CD4-positive, CD25-positive, alpha-beta regulatory T cell (primary cell): ENCODE measurements at regions not wholly inside any gene's neighbourhood (a gene's known extent, or its start where the extent isn't known, plus 50 kb on each side); places are given as distances from the start of the nearest gene placed in this dataset.

Experiments
- ATAC-seq, 2 donors: fragments of 150-1000 bp; cut with Tn5 transposase; one replicate each; pipeline ENCODE4 v1.10.0; 2021; ENCODE audit warnings: low read depth in 2 of 2, moderate number of reproducible peaks in 2 of 2, moderate library complexity in 1 of 2
- DNase-seq, 3 donors: peaks; one replicate each; pipeline versions ENCODE4 v3.0.0 to v3.0.0-alpha.2; 2012 to 2022; ENCODE audit warnings: mixed read lengths in 1 of 3
- H3K27ac ChIP-seq: one replicate; pipeline ENCODE4 v1.7.0; 2013; ENCODE audit warnings: mild to moderate bottlenecking, low read length; ENCODE audit not compliant: insufficient read depth, poor library complexity, severe bottlenecking
- H3K27me3 ChIP-seq: one replicate; pipeline ENCODE4 v1.7.0; 2013; ENCODE audit warnings: low read length; ENCODE audit not compliant: control insufficient read depth, insufficient read depth
- H3K36me3 ChIP-seq: one replicate; pipeline ENCODE4 v1.7.0; 2013; ENCODE audit warnings: mild to moderate bottlenecking, low read length, moderate library complexity; ENCODE audit not compliant: control insufficient read depth, insufficient read depth
- H3K4me1 ChIP-seq: 2 replicates; pipeline ENCODE4 v1.7.0; 2013; ENCODE audit warnings: mild to moderate bottlenecking, low read length; ENCODE audit not compliant: insufficient read depth, control insufficient read depth, poor library complexity, severe bottlenecking
- H3K4me3 ChIP-seq: one replicate; pipeline ENCODE4 v1.7.0; 2013; ENCODE audit warnings: low read depth, mild to moderate bottlenecking, low read length, moderate library complexity
- H3K9me3 ChIP-seq, 2 experiments: 1 replicate in 1 of 2; 2 replicates in 1 of 2; pipeline ENCODE4 v1.7.0; 2013; ENCODE audit warnings: low read length in 2 of 2, mild to moderate bottlenecking in 1 of 2, moderate library complexity in 1 of 2; ENCODE audit not compliant: control insufficient read depth in 2 of 2
- H3K27ac Mint-ChIP-seq, 3 donors: one replicate each; pipeline ENCODE4 v1.8.0; 2020 to 2022; ENCODE audit warnings: mild to moderate bottlenecking in 3 of 3, mixed read lengths in 3 of 3, moderate library complexity in 2 of 3
- H3K27me3 Mint-ChIP-seq: one replicate; pipeline ENCODE4 v1.8.0; 2022; ENCODE audit warnings: mild to moderate bottlenecking, mixed read lengths
- H3K36me3 Mint-ChIP-seq: one replicate; pipeline ENCODE4 v1.8.0; 2020; ENCODE audit warnings: mixed read lengths
- H3K4me1 Mint-ChIP-seq, 4 donors: one replicate each; pipeline ENCODE4 v1.8.0; 2020 to 2022; ENCODE audit warnings: mixed read lengths in 4 of 4, mild to moderate bottlenecking in 1 of 4
- H3K4me3 Mint-ChIP-seq, 4 donors: one replicate each; pipeline ENCODE4 v1.8.0; 2020 to 2022; ENCODE audit warnings: mild to moderate bottlenecking in 4 of 4, mixed read lengths in 4 of 4, moderate library complexity in 3 of 4
- H3K9me3 Mint-ChIP-seq, 7 donors: one replicate each; pipeline ENCODE4 v1.8.0; 2020 to 2022; ENCODE audit warnings: mixed read lengths in 7 of 7, mild to moderate bottlenecking in 3 of 7, moderate library complexity in 2 of 7

GRCh38 chr12:59230334-59230733, 310.0 kb upstream of the LRIG3 start:
- H3K9me3 ChIP-seq: no peaks in the 10 kb centered on the region
- no peak overlapping the region for H3K27ac ChIP-seq
- H3K4me3 ChIP-seq: no peak overlapping the region
- DNase-seq (no peak), ATAC-seq (no peak)
- no peaks in the 10 kb centered on the region for H3K27me3 ChIP-seq
- H3K4me1 ChIP-seq: no peaks in the 10 kb centered on the region
- Mint-ChIP-seq H3K36me3 (peaks cover 3% of the 10 kb centered on the region), H3K4me3 (no peak overlapping the region), H3K27ac (no peak overlapping the region), H3K27me3 (no peaks in the 10 kb centered on the region), H3K9me3 (peaks cover 0 to 7% (median 4%) of the 10 kb centered on the region in 7 donors), H3K4me1 (no peaks in the 10 kb centered on the region)
- H3K36me3 ChIP-seq: no peaks in the 10 kb centered on the region

- H3K4me1 ChIP-seq: no peaks in the 10 kb centered on the region
- DNase-seq: no peak
- Mint-ChIP-seq H3K4me3 (no peak overlapping the region), H3K4me1 (no peaks in the 10 kb centered on the region), H3K9me3 (peaks cover 0 to 6% (median 2%) of the 10 kb centered on the region in 7 donors), H3K36me3 (no peaks in the 10 kb centered on the region), H3K27ac (no peak overlapping the region), H3K27me3 (no peaks in the 10 kb centered on the region)
- no peaks in the 10 kb centered on the region for H3K27me3 ChIP-seq
- no peaks in the 10 kb centered on the region for H3K36me3 ChIP-seq
- no peaks in the 10 kb centered on the region for H3K9me3 ChIP-seq
- H3K27ac ChIP-seq: no peak overlapping the region
- no peak overlapping the region for H3K4me3 ChIP-seq
- ATAC-seq: no peak
Observed at GRCh38 chr12:59219148-59219547, 298.8 kb upstream of the LRIG3 start.

- Histone ChIP-seq H3K4me1 (no peaks in the 10 kb centered on the region), H3K9me3 (no peaks in the 10 kb centered on the region), H3K27me3 (no peaks in the 10 kb centered on the region), H3K4me3 (no peak overlapping the region), H3K36me3 (no peaks in the 10 kb centered on the region), H3K27ac (no peak overlapping the region)
- no peak for ATAC-seq
- Mint-ChIP-seq H3K27ac (no peak overlapping the region), H3K36me3 (no peaks in the 10 kb centered on the region), H3K4me3 (no peak overlapping the region), H3K4me1 (no peaks in the 10 kb centered on the region), H3K27me3 (no peaks in the 10 kb centered on the region), H3K9me3 (peaks cover 0 to 7% (median 0%) of the 10 kb centered on the region in 7 donors)
- DNase-seq: no peak
Observed at GRCh38 chr12:59196989-59197388, 276.7 kb upstream of the LRIG3 start.

GRCh38 chr12:59194794-59195193, 274.5 kb upstream of the LRIG3 start:
- H3K27me3 Mint-ChIP-seq: no peaks in the 10 kb centered on the region
- H3K27ac Mint-ChIP-seq: no peak overlapping the region
- no peaks in the 10 kb centered on the region for H3K4me1 ChIP-seq
- H3K4me1 Mint-ChIP-seq: no peaks in the 10 kb centered on the region
- H3K36me3 Mint-ChIP-seq: no peaks in the 10 kb centered on the region
- no peak overlapping the region for H3K4me3 Mint-ChIP-seq
- H3K4me3 ChIP-seq: no peak overlapping the region
- no peak overlapping the region for H3K27ac ChIP-seq
- ATAC-seq (no peak), DNase-seq (no peak)
- peaks cover 0 to 7% (median 0%) of the 10 kb centered on the region in 7 donors for H3K9me3 Mint-ChIP-seq
- H3K36me3 ChIP-seq: no peaks in the 10 kb centered on the region
- H3K27me3 ChIP-seq: no peaks in the 10 kb centered on the region
- no peaks in the 10 kb centered on the region for H3K9me3 ChIP-seq

- no peak for DNase-seq
- ATAC-seq: no peak
- peaks cover 0 to 7% (median 0%) of the 10 kb centered on the region in 7 donors for H3K9me3 Mint-ChIP-seq
- Histone ChIP-seq H3K27ac (no peak overlapping the region), H3K4me1 (no peaks in the 10 kb centered on the region), H3K4me3 (no peak overlapping the region), H3K9me3 (no peaks in the 10 kb centered on the region), H3K36me3 (no peaks in the 10 kb centered on the region), H3K27me3 (no peaks in the 10 kb centered on the region)
- no peaks in the 10 kb centered on the region for H3K4me1 Mint-ChIP-seq
- no peak overlapping the region for H3K4me3 Mint-ChIP-seq
- no peaks in the 10 kb centered on the region for H3K27me3 Mint-ChIP-seq
- H3K36me3 Mint-ChIP-seq: no peaks in the 10 kb centered on the region
- no peak overlapping the region for H3K27ac Mint-ChIP-seq
Observed at GRCh38 chr12:59193476-59194050, 273.3 kb upstream of the LRIG3 start.

GRCh38 chr12:59191372-59191771, 271.1 kb upstream of the LRIG3 start:
- no peak overlapping the region for H3K27ac ChIP-seq
- no peak overlapping the region for H3K4me3 ChIP-seq
- no peaks in the 10 kb centered on the region for H3K27me3 Mint-ChIP-seq
- H3K4me1 ChIP-seq: no peaks in the 10 kb centered on the region
- H3K36me3 Mint-ChIP-seq: no peaks in the 10 kb centered on the region
- ATAC-seq (no peak), DNase-seq (no peak)
- H3K36me3 ChIP-seq: no peaks in the 10 kb centered on the region
- no peak overlapping the region for H3K27ac Mint-ChIP-seq
- H3K9me3 ChIP-seq: no peaks in the 10 kb centered on the region
- no peaks in the 10 kb centered on the region for H3K27me3 ChIP-seq
- H3K4me1 Mint-ChIP-seq: no peaks in the 10 kb centered on the region
- H3K4me3 Mint-ChIP-seq: no peak overlapping the region
- H3K9me3 Mint-ChIP-seq: peaks cover 0 to 7% (median 0%) of the 10 kb centered on the region in 7 donors

GRCh38 chr12:59186451-59186850, 266.1 kb upstream of the LRIG3 start:
- no peak overlapping the region for H3K27ac ChIP-seq

GRCh38 chr12:59185295-59185694, 265.0 kb upstream of the LRIG3 start:
- Histone ChIP-seq H3K9me3 (no peaks in the 10 kb centered on the region), H3K4me3 (no peak overlapping the region), H3K27ac (no peak overlapping the region), H3K4me1 (no peaks in the 10 kb centered on the region), H3K27me3 (no peaks in the 10 kb centered on the region), H3K36me3 (no peaks in the 10 kb centered on the region)
- Mint-ChIP-seq H3K27me3 (no peaks in the 10 kb centered on the region), H3K4me1 (no peaks in the 10 kb centered on the region), H3K9me3 (peaks cover 0 to 7% (median 0%) of the 10 kb centered on the region in 7 donors), H3K27ac (no peak overlapping the region), H3K4me3 (no peak overlapping the region), H3K36me3 (no peaks in the 10 kb centered on the region)
- ATAC-seq (no peak), DNase-seq (no peak)

More at GRCh38 chr12:59186451-59186850, 266.1 kb upstream of the LRIG3 start:
- H3K9me3 ChIP-seq: no peaks in the 10 kb centered on the region
- DNase-seq: no peak
- Mint-ChIP-seq H3K4me1 (no peaks in the 10 kb centered on the region), H3K9me3 (peaks cover 0 to 7% (median 0%) of the 10 kb centered on the region in 7 donors), H3K36me3 (no peaks in the 10 kb centered on the region), H3K27ac (no peak overlapping the region), H3K4me3 (no peak overlapping the region), H3K27me3 (no peaks in the 10 kb centered on the region)
- no peaks in the 10 kb centered on the region for H3K36me3 ChIP-seq
- H3K4me1 ChIP-seq: no peaks in the 10 kb centered on the region
- H3K27me3 ChIP-seq: no peaks in the 10 kb centered on the region
- H3K4me3 ChIP-seq: no peak overlapping the region
- ATAC-seq: no peak
